WTC11 (cell line): ENCODE measurements at regions not wholly inside any gene's neighbourhood (a gene's known extent, or its start where the extent isn't known, plus 50 kb on each side); places are given as distances from the start of the nearest gene placed in this dataset.

Source experiments
- ATAC-seq: fragments of 200-7000 bp; cut with Tn5 transposase; 2 replicates; pipeline ENCODE4 v1.10.0; 2021; ENCODE audit warnings: mild to moderate bottlenecking, moderate library complexity
- CTCF ChIA-PET: fragments of 300-600 bp; sonication (Branson Sonifier 250); formaldehyde crosslinking; loops from one replicate; lab custom pipeline; 2021; ENCODE audit warnings: antibody characterized with exemption; lab: Charles Lee
- POLR2A ChIA-PET: fragments of 350-600 bp; sonication (Branson Sonifier 250); formaldehyde crosslinking; loops from one replicate; lab custom pipeline; 2021; ENCODE audit warnings: antibody characterized with exemption; lab: Charles Lee
- DNase-seq: peaks from one replicate; pipeline ENCODE4 v3.0.0; 2021; ENCODE audit warnings: low spot score
- H3K27ac Mint-ChIP-seq: 2 replicates; pipeline ENCODE4 v1.8.0; 2021; ENCODE audit warnings: mixed read lengths
- H3K27me3 Mint-ChIP-seq: 2 replicates; pipeline ENCODE4 v1.8.0; 2021; ENCODE audit warnings: low read depth, mild to moderate bottlenecking, moderate library complexity, mixed read lengths
- H3K36me3 Mint-ChIP-seq: 2 replicates; pipeline ENCODE4 v1.8.0; 2021; ENCODE audit warnings: mixed read lengths
- H3K4me1 Mint-ChIP-seq: 2 replicates; pipeline ENCODE4 v1.8.0; 2022; ENCODE audit warnings: mixed read lengths
- H3K4me3 Mint-ChIP-seq: 2 replicates; pipeline ENCODE4 v1.8.0; 2021; ENCODE audit warnings: mild to moderate bottlenecking, moderate library complexity, mixed read lengths
- H3K9me3 Mint-ChIP-seq: 2 replicates; pipeline ENCODE4 v1.8.0; 2021; ENCODE audit warnings: mixed read lengths
- AR ChIP-seq: fragments of 250-450 bp; sonication (Bioruptor Pico); IDR thresholded peaks from 2 replicates; pipeline ENCODE4 v1.9.0; 2021; ENCODE audit warnings: mild to moderate bottlenecking
- ATF3 ChIP-seq: sonication (generic); formaldehyde crosslinking; conservative IDR thresholded peaks from 2 replicates; pipeline ENCODE4 v1.8.1; 2022; ENCODE audit warnings: mild to moderate bottlenecking, missing genetic modification reagents
- CBFB ChIP-seq: sonication (generic); formaldehyde crosslinking; IDR thresholded peaks from 2 replicates; pipeline ENCODE4 v1.8.1; 2022; ENCODE audit warnings: mild to moderate bottlenecking, low read depth, missing genetic modification reagents
- CREM ChIP-seq: sonication (generic); formaldehyde crosslinking; IDR thresholded peaks from 2 replicates; pipeline ENCODE4 v1.8.1; 2022; ENCODE audit warnings: mild to moderate bottlenecking, missing genetic modification reagents, moderate library complexity
- E2F1 ChIP-seq: sonication (generic); formaldehyde crosslinking; IDR thresholded peaks from 2 replicates; pipeline ENCODE4 v1.8.0; 2022; ENCODE audit warnings: mild to moderate bottlenecking, missing genetic modification reagents
- FOXP4 ChIP-seq: sonication (generic); formaldehyde crosslinking; IDR thresholded peaks from 2 replicates; pipeline ENCODE4 v1.8.0; 2022; ENCODE audit warnings: mild to moderate bottlenecking, missing genetic modification reagents
- GTF2I ChIP-seq: fragments of 250-450 bp; sonication (Bioruptor Pico); conservative IDR thresholded peaks from 2 replicates; pipeline ENCODE4 v1.4.0; 2021; ENCODE audit warnings: mild to moderate bottlenecking
- PREB ChIP-seq: sonication (generic); formaldehyde crosslinking; IDR thresholded peaks from 2 replicates; pipeline ENCODE4 v1.8.1; 2022; ENCODE audit warnings: mild to moderate bottlenecking, missing genetic modification reagents, moderate library complexity, borderline replicate concordance
- RORB ChIP-seq: fragments of 250-450 bp; sonication (Bioruptor Pico); IDR thresholded peaks from 2 replicates; pipeline ENCODE4 v1.9.0; 2021; ENCODE audit warnings: mild to moderate bottlenecking
- SMAD4 ChIP-seq: sonication (generic); formaldehyde crosslinking; IDR thresholded peaks from 2 replicates; pipeline ENCODE4 v1.8.0; 2022; ENCODE audit warnings: mild to moderate bottlenecking, missing genetic modification reagents
- SOX15 ChIP-seq: fragments of 250-450 bp; sonication (Bioruptor Pico); IDR thresholded peaks from 2 replicates; pipeline ENCODE4 v1.9.0; 2021; ENCODE audit warnings: mild to moderate bottlenecking
- TEAD1 ChIP-seq: sonication (generic); formaldehyde crosslinking; IDR thresholded peaks from 2 replicates; pipeline ENCODE4 v1.8.0; 2022; ENCODE audit warnings: mild to moderate bottlenecking, missing genetic modification reagents
- TP53 ChIP-seq: sonication (generic); formaldehyde crosslinking; IDR thresholded peaks from 2 replicates; pipeline ENCODE4 v1.8.1; 2023; ENCODE audit warnings: mild to moderate bottlenecking, missing genetic modification reagents
- USF1 ChIP-seq: sonication (generic); formaldehyde crosslinking; IDR thresholded peaks from 2 replicates; pipeline ENCODE4 v1.8.0; 2022; ENCODE audit warnings: mild to moderate bottlenecking, missing genetic modification reagents
- USF2 ChIP-seq: sonication (generic); formaldehyde crosslinking; IDR thresholded peaks from 2 replicates; pipeline ENCODE4 v1.8.1; 2023; ENCODE audit warnings: mild to moderate bottlenecking, missing genetic modification reagents, moderate library complexity
- ZNF232 ChIP-seq: sonication (generic); formaldehyde crosslinking; IDR thresholded peaks from 2 replicates; pipeline ENCODE4 v1.8.0; 2022; ENCODE audit warnings: mild to moderate bottlenecking, missing genetic modification reagents
- ZNF317 ChIP-seq: sonication (generic); formaldehyde crosslinking; IDR thresholded peaks from 2 replicates; pipeline ENCODE4 v1.8.1; 2023; ENCODE audit warnings: low read depth, mild to moderate bottlenecking, moderate library complexity, missing genetic modification reagents, borderline replicate concordance
- ZNF532 ChIP-seq: fragments of 250-450 bp; sonication (Bioruptor Pico); IDR thresholded peaks from 2 replicates; pipeline ENCODE4 v1.9.0; 2021; ENCODE audit warnings: mild to moderate bottlenecking, borderline replicate concordance

GRCh38 chr3:105199217-105199616, 167.5 kb upstream of the ALCAM start (continued):
- TF ChIP-seq ZNF532 (CRISPR knock-in tag), result no peak

GRCh38 chr3:105210141-105210540, 156.6 kb upstream of the ALCAM start:
- no peak for TF ChIP-seq CREM
- no peak for TF ChIP-seq USF2
- no peak for TF ChIP-seq ATF3 (CRISPR knock-in tag)
- TF ChIP-seq TEAD1 (CRISPR knock-in tag), result no peak
- no peak for TF ChIP-seq USF1
- TF ChIP-seq RORB (CRISPR knock-in tag), result no peak
- TF ChIP-seq PREB, result no peak
- TF ChIP-seq GTF2I (CRISPR knock-in tag), result no peak
- no peak for TF ChIP-seq ZNF317 (CRISPR knock-in tag)
- TF ChIP-seq E2F1 (CRISPR knock-in tag), result no peak
- TF ChIP-seq FOXP4 (CRISPR knock-in tag), result no peak
- no peak for TF ChIP-seq ZNF232
- no peak for TF ChIP-seq CBFB (CRISPR knock-in tag)
- TF ChIP-seq SOX15 (CRISPR knock-in tag), result no peak
- TF ChIP-seq SMAD4 (CRISPR knock-in tag), result no peak
- no peak for TF ChIP-seq AR
- TF ChIP-seq TP53 (CRISPR knock-in tag), result no peak
- CTCF ChIA-PET, result no interaction called here
- Mint-ChIP-seq H3K27ac (no peak overlapping the region), H3K36me3 (no peaks in the 10 kb centered on the region), H3K27me3 (no peaks in the 10 kb centered on the region), H3K4me3 (no peak overlapping the region), H3K4me1 (no peaks in the 10 kb centered on the region), H3K9me3 (no peaks in the 10 kb centered on the region)
- DNase-seq, result no peak
- POLR2A ChIA-PET, result no interaction called here
- ATAC-seq, result no peak
